Hepatic stellate cell (primary cell): ENCODE measurements at regions not wholly inside any gene's neighbourhood (a gene's known extent, or its start where the extent isn't known, plus 50 kb on each side); places are given as distances from the start of the nearest gene placed in this dataset.

Experiments
- DNase-seq: peaks from one replicate; pipeline ENCODE4 v3.0.0; 2011; ENCODE audit warnings: low spot score

- no peak for DNase-seq
These were observed 702.1 kb downstream of the TNS3 start for GRCh38 chr7:46879783-46880182.

DNA sequence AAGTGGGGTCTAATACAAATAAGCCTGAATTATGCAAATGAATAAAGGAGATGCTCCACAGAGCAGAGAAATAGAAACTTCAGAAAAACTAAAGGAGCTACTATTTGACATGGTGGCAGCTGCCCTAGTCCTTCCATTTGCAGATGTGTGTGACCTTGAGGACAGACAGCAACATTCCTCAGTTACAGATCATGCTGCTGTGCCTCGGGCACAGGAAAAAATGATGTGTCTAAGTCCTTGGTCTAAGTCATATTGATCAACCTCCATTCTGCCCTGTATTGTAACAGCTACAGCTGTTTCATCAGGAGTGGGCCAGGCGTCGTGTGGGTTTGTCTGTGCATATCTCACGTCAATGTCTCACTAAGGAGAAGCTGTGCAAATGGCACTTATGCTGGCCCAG is 710.4 kb downstream of the TNS3 start:
- DNase-seq = no peak

- DNase-seq = no peak
These were observed 717.2 kb downstream of the TNS3 start for GRCh38 chr7:46864716-46865115.

GRCh38 chr7:46859963-46860475 is 721.9 kb downstream of the TNS3 start:
- DNase-seq = no peak

GRCh38 chr7:46855851-46856250 is 726.1 kb downstream of the TNS3 start:
- no peak for DNase-seq

DNA sequence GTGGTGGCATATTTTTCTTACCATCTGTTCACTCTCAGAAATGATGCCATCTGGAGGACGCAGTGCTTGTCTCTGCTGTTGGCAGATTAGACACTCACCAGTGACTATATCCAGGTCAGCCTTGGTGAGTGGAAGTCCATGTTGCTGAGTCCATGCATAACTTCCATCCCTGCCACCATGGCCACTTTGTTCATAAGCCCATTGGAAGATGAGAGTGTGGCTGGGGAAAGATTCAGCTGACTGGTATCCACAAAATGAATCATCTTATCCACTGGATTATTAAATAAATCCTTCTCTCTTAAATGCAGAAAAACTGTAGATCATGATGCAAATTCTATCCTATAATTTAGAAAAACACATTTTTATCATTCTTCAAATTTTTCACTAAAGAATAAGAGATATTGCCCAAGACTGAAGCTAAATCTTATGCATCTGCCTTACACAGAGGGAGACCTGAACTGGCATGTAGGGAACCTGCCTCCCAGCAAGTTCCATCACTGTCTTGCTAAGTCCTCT is 726.9 kb downstream of the TNS3 start:
- DNase-seq = peak; percentile 18

- DNase-seq = no peak
These were observed 728.5 kb downstream of the TNS3 start for GRCh38 chr7:46853451-46853850.

DNA sequence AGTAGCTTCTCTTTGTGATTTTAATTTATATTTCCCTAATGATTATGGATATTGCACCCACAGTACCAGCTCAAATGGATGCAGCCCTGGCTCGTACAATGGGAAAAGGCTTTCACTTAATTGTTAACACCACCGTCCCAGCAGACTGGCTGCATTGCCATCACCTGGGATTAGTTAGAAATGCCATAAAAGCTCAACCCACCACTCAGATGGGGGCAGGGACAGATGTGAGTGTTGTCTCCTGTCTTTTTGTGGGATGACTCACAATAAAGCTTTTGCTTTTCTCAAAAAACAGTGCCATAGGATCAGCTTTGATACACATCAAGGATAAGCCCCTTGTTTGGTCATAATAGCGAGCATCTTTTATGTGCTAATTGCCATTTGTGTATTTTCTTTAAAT is 729.1 kb downstream of the TNS3 start:
- no peak for DNase-seq

GRCh38 chr7:46850563-46851330 is 731.2 kb downstream of the TNS3 start:
- no peak for DNase-seq

DNA sequence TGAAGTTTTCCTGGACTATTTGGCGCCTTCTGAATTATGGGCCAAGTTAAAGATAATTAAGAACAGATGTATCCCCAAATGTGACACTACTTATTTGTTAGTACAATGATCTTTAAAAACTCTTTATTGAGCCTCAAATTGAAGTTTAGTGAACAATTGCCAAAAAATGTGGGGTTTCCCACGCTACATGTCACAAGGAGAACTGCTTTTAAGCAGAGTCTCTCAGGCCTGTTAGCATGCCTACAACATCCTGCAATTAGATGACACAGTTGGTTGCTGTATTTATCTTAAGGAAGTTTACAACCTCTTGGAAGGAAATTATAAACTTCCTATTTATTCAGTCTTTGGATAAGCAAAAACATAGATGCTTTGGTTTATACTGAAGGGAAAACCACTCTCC is 733.0 kb downstream of the TNS3 start:
- DNase-seq = no peak

DNA sequence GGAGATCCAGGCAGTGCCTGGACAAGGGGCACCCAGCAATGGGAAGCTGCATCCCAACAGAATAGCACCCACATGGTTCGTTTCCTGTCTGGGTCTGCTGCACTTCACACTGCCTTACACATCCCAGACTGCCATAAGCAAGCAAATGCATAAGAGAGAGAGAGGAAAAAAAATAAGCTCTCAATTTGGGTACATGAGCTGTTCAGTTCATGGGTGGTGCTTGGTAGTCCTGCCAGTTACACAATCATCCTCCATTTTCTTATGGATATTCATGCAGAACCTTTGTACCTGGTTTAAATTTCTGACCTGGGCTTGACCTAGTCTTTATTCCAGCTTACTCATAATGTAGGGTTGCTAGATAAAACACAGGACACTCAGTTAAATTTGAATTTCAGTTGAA is 733.6 kb downstream of the TNS3 start:
- DNase-seq = no peak

- DNase-seq = no peak
These were observed 734.8 kb downstream of the TNS3 start for GRCh38 chr7:46847126-46847525.

GRCh38 chr7:46844486-46844885 is 737.4 kb downstream of the TNS3 start:
- no peak for DNase-seq

GRCh38 chr7:46841248-46841647 is 740.7 kb downstream of the TNS3 start:
- DNase-seq = no peak

- DNase-seq = no peak
These were observed 742.3 kb downstream of the TNS3 start for GRCh38 chr7:46839651-46840050.

DNA sequence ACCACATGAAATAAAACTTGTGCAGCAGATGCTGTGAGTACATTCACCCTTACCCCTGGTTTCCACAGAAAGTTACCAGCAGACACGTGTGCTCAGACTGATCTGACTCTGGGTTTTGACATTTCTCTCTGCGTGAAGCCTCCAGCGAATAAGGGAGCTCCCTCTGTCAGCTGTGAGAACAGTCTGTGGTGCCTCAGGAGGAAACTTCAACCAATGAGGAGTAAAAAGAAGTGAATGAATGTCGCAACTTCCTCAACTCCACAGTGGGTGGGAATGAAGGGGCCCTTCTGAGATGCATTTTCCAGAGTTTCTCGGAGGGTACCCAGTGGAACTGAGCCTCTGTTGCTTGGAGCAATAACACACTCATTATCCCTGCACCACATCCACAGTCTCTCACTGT is 743.4 kb downstream of the TNS3 start:
- no peak for DNase-seq

DNA sequence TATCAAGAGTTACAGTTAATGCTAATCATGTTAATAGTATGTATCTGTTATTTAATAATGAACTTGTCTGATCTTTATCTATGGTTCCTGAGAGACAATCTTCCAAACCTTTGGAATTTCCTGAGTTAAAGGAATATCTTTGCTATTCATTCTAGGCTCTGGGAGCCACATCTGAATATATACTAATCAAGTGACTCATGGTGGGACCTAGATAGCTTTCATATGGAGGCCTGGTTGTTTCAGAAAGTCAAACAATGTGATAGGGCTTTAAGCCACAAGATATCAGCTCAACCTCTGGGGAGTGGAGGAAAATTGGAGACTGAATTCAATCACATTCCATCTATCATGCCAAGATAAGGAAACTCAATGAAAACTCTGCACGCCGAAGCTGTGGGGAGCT is 746.4 kb downstream of the TNS3 start:
- DNase-seq = no peak

DNA sequence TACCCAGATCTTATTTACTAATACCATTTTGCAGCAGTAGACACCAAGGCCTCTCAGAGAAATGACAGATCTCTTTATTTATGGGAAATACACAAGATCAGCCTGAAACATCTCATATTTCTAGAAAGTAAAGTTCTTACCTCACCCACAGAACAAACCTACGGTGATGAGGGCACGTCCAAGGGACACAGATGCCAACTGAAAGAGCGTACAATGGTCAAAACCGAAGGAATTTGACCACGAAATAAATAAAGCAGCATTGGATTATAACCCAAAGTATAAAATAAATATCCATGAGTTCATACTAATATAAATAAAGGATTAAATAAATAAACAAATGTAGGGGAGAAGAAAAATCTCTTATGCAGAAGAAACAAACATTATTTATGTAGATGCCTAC is 747.0 kb downstream of the TNS3 start:
- no peak for DNase-seq

- DNase-seq = no peak
These were observed 748.7 kb downstream of the TNS3 start for GRCh38 chr7:46833197-46833596.

- DNase-seq = no peak
These were observed 749.8 kb downstream of the TNS3 start for GRCh38 chr7:46832136-46832535.

DNA sequence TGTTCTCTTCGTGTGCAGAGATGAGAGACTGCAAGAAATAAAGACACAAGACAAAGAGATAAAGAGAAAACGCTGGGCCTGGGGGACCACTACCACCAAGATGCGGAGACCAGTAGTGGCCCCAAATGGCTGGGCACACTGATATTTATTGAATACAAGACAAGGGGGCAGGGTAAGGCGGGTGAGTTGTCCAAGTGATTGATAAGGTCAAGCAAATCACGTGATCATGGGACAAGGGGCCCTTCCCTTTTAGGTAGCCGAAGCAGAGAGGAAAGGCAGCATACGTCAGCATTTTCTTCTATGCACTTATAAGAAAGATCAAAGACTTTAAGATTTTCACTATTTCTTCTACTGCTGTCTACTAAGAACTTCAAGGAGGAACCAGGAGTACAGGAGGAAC is 762.1 kb downstream of the TNS3 start:
- no peak for DNase-seq

GRCh38 chr7:46814516-46815250 is 767.2 kb downstream of the TNS3 start:
- no peak for DNase-seq

GRCh38 chr7:46812101-46812675 is 769.7 kb downstream of the TNS3 start:
- no peak for DNase-seq
